EL (cell line): ENCODE measurements at regions not wholly inside any gene's neighbourhood (a gene's known extent, or its start where the extent isn't known, plus 50 kb on each side); places are given as distances from the start of the nearest gene placed in this dataset.
A peak's percentile ranks its signal among the peaks of the same experiment; 100 is the strongest.

Experiments
- DNase-seq: peaks from one replicate; pipeline ENCODE4 v3.0.0-alpha.2; 2016

GRCh38 chr17:77737442-77738265 lies 220.8 kb upstream of the TNRC6C start:
- no peak for DNase-seq

GRCh38 chr17:77738751-77739531 lies 219.6 kb upstream of the TNRC6C start:
- DNase-seq: no peak

GRCh38 chr17:77740481-77740880 lies 218.0 kb upstream of the TNRC6C start:
- no peak for DNase-seq

GRCh38 chr17:77741109-77741508 lies 217.4 kb upstream of the TNRC6C start:
- DNase-seq: no peak

GRCh38 chr17:77742579-77742978 lies 215.9 kb upstream of the TNRC6C start:
- DNase-seq: no peak

GRCh38 chr17:77744066-77744988 lies 214.2 kb upstream of the TNRC6C start:
- no peak for DNase-seq

- DNase-seq: no peak
These were observed 212.8 kb upstream of the TNRC6C start for GRCh38 chr17:77745702-77746101.

GRCh38 chr17:77746393-77746792 lies 212.1 kb upstream of the TNRC6C start:
- DNase-seq: no peak

GRCh38 chr17:77746896-77747554 lies 211.5 kb upstream of the TNRC6C start:
- no peak for DNase-seq

- DNase-seq: no peak
These were observed 210.1 kb upstream of the TNRC6C start for GRCh38 chr17:77748436-77748835.

GRCh38 chr17:77749321-77749751 lies 209.2 kb upstream of the TNRC6C start:
- DNase-seq: no peak

GRCh38 chr17:77749989-77750388 lies 208.5 kb upstream of the TNRC6C start:
- DNase-seq: no peak

- no peak for DNase-seq
These were observed 208.0 kb upstream of the TNRC6C start for GRCh38 chr17:77750427-77751043.

GRCh38 chr17:77753246-77753645 lies 205.3 kb upstream of the TNRC6C start:
- DNase-seq: no peak

- no peak for DNase-seq
These were observed 204.7 kb upstream of the TNRC6C start for GRCh38 chr17:77753691-77754245.

- DNase-seq: no peak
These were observed 203.5 kb upstream of the TNRC6C start for GRCh38 chr17:77754956-77755355.

GRCh38 chr17:77755410-77755963 lies 203.0 kb upstream of the TNRC6C start:
- DNase-seq: peak; percentile 11

- no peak for DNase-seq
These were observed 202.5 kb upstream of the TNRC6C start for GRCh38 chr17:77756028-77756427.

GRCh38 chr17:77756846-77757560 lies 201.5 kb upstream of the TNRC6C start:
- DNase-seq: no peak

GRCh38 chr17:77757561-77757898 lies 201.0 kb upstream of the TNRC6C start:
- no peak for DNase-seq

GRCh38 chr17:77763023-77763422 lies 195.5 kb upstream of the TNRC6C start:
- DNase-seq: no peak
